ENCODE measurements at regions not wholly inside any gene's neighbourhood (a gene's known extent, or its start where the extent isn't known, plus 50 kb on each side); places are given as distances from the start of the nearest gene placed in this dataset.

DNA sequence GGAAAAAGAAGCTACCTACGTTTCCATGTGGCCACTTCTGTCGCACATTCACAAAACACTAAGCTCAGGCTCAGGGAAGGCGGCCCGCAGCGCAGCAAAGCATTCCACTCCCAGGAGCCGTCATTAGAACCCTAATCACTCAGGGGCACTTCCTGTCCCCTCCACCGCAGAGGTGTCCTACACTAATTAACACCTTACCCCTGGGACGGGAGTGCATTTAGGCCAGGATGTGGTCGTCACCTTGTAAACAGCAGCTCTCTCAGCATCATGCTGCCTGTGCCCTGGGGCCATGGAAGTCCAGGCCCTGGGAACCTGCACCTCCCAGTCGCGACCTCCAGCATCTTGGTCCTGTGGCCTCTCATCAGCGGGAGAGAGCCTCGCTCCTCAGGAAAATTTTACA, 359.8 kb upstream of the SALL3 start:
- TF ChIP-seq, protein P1, sequence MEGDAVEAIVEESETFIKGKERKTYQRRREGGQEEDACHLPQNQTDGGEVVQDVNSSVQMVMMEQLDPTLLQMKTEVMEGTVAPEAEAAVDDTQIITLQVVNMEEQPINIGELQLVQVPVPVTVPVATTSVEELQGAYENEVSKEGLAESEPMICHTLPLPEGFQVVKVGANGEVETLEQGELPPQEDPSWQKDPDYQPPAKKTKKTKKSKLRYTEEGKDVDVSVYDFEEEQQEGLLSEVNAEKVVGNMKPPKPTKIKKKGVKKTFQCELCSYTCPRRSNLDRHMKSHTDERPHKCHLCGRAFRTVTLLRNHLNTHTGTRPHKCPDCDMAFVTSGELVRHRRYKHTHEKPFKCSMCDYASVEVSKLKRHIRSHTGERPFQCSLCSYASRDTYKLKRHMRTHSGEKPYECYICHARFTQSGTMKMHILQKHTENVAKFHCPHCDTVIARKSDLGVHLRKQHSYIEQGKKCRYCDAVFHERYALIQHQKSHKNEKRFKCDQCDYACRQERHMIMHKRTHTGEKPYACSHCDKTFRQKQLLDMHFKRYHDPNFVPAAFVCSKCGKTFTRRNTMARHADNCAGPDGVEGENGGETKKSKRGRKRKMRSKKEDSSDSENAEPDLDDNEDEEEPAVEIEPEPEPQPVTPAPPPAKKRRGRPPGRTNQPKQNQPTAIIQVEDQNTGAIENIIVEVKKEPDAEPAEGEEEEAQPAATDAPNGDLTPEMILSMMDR (IDR thresholded peaks at IDR 0.05; ENCODE audit: low read depth, low read length) = no peak
- TF ChIP-seq POLR2A (IDR thresholded peaks at IDR 0.05; ENCODE audit: extremely low read depth, insufficient read length) = no peak
